ENCODE measurements at regions not wholly inside any gene's neighbourhood (a gene's known extent, or its start where the extent isn't known, plus 50 kb on each side); places are given as distances from the start of the nearest gene placed in this dataset.

GRCh38 chr18:60812921-60813320 is 440.3 kb upstream of the MC4R start:
- Histone ChIP-seq H3K36me3 (ENCODE audit: control insufficient read depth, insufficient read depth, low read length) (no peaks in the 10 kb centered on the region), H3K27me3 (ENCODE audit: control insufficient read depth, insufficient read depth, low read length) (no peaks in the 10 kb centered on the region), H3K9me3 (replicated peaks; ENCODE audit: control insufficient read depth, low read depth, low read length) (no peaks in the 10 kb centered on the region), H3K4me3 (ENCODE audit: low read length) (no peak overlapping the region), H3K4me1 (ENCODE audit: control insufficient read depth, insufficient read depth, low read length) (no peaks in the 10 kb centered on the region), H3K27ac (ENCODE audit: low read length) (no peak overlapping the region)
- no peak for DNase-seq
- no CpG with 5 or more reads among the region's 2 CpGs for WGBS (ENCODE audit: insufficient coverage)

GRCh38 chr18:60826346-60826745 is 453.8 kb upstream of the MC4R start:
- Histone ChIP-seq H3K4me3 (ENCODE audit: low read length) (no peak overlapping the region), H3K27ac (ENCODE audit: low read length) (no peak overlapping the region), H3K9me3 (replicated peaks; ENCODE audit: control insufficient read depth, low read depth, low read length) (no peaks in the 10 kb centered on the region), H3K27me3 (ENCODE audit: control insufficient read depth, insufficient read depth, low read length) (no peaks in the 10 kb centered on the region), H3K4me1 (ENCODE audit: control insufficient read depth, insufficient read depth, low read length) (no peaks in the 10 kb centered on the region), H3K36me3 (ENCODE audit: control insufficient read depth, insufficient read depth, low read length) (no peaks in the 10 kb centered on the region)
- no CpG with 5 or more reads among the region's 2 CpGs for WGBS (ENCODE audit: insufficient coverage)
- no peak for DNase-seq

DNA sequence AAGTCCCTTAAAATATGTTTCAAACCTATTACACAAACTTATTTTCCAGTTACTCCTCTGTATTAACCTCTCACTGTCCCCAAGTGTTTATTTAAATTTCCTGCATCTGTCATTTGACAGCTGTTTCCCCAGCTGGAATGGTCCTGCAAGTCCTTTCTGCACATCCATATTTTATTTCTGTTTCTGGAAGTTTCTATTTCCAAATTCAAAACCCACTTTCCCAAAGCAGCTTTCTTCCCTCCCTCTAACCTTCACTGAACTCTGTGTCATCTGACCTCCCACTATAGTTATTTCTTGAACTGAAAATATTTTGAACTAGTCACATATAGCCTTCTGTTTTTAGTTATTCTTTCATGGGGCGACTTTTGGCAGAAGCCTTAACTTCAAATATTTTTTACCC is 459.4 kb upstream of the MC4R start:
- DNase-seq, result peak; percentile 88
- WGBS (ENCODE audit: insufficient coverage), result no CpG with 5 or more reads among the region's 1 CpG

GRCh38 chr18:60838677-60839076 is 466.1 kb upstream of the MC4R start:
- no peak for DNase-seq
- Histone ChIP-seq H3K4me1 (ENCODE audit: control insufficient read depth, insufficient read depth, low read length) (no peaks in the 10 kb centered on the region), H3K36me3 (ENCODE audit: control insufficient read depth, insufficient read depth, low read length) (no peaks in the 10 kb centered on the region), H3K9me3 (replicated peaks; ENCODE audit: control insufficient read depth, low read depth, low read length) (peaks cover 1% of the 10 kb centered on the region), H3K27ac (ENCODE audit: low read length) (no peak overlapping the region), H3K27me3 (ENCODE audit: control insufficient read depth, insufficient read depth, low read length) (no peaks in the 10 kb centered on the region), H3K4me3 (ENCODE audit: low read length) (no peak overlapping the region)

More for the DNA sequence above, 459.4 kb upstream of the MC4R start:
- Histone ChIP-seq H3K4me3 (ENCODE audit: low read length) (no peak overlapping the region), H3K4me1 (ENCODE audit: control insufficient read depth, insufficient read depth, low read length) (no peaks in the 10 kb centered on the region), H3K36me3 (ENCODE audit: control insufficient read depth, insufficient read depth, low read length) (no peaks in the 10 kb centered on the region), H3K27me3 (ENCODE audit: control insufficient read depth, insufficient read depth, low read length) (no peaks in the 10 kb centered on the region), H3K27ac (ENCODE audit: low read length) (no peak overlapping the region), H3K9me3 (replicated peaks; ENCODE audit: control insufficient read depth, low read depth, low read length) (no peaks in the 10 kb centered on the region)

- Histone ChIP-seq H3K4me3 (ENCODE audit: low read length) (no peak overlapping the region), H3K4me1 (ENCODE audit: control insufficient read depth, insufficient read depth, low read length) (no peaks in the 10 kb centered on the region), H3K27ac (ENCODE audit: low read length) (no peak overlapping the region), H3K36me3 (ENCODE audit: control insufficient read depth, insufficient read depth, low read length) (no peaks in the 10 kb centered on the region), H3K9me3 (replicated peaks; ENCODE audit: control insufficient read depth, low read depth, low read length) (peaks cover 2% of the 10 kb centered on the region), H3K27me3 (ENCODE audit: control insufficient read depth, insufficient read depth, low read length) (no peaks in the 10 kb centered on the region)
- DNase-seq, result no peak
- WGBS (ENCODE audit: insufficient coverage), result 61% methylated on average over 3 of the region's 6 CpGs
Observed at GRCh38 chr18:60846396-60846795, 473.8 kb upstream of the MC4R start.

DNA sequence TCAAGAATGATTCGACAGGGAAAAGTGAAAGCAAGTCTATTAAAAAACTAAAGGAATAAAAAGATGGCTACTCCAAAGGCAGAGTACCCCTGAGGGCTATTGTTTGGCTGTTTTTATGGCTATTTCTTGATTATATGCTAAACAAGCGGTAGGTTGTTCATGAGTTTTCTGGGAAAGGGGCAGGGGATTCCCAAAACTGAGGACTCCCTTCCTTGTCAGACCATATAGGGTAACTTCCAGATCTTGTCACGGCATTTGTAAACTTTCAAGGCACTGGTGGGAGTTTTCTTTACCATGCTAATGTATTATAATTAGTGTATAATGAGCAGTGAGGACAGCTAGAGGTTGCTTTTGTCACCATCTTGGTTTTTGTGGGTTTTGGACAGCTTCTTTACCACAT is 474.9 kb upstream of the MC4R start:
- H3K4me1 ChIP-seq (ENCODE audit: control insufficient read depth, insufficient read depth, low read length), result no peaks in the 10 kb centered on the region

GRCh38 chr18:60861575-60861974 is 471.7 kb upstream of the CDH20 start:
- no peak for DNase-seq
- no peak overlapping the region for H3K27ac ChIP-seq (ENCODE audit: low read length)
- no peaks in the 10 kb centered on the region for H3K9me3 ChIP-seq (replicated peaks; ENCODE audit: control insufficient read depth, low read depth, low read length)
- H3K27me3 ChIP-seq (ENCODE audit: control insufficient read depth, insufficient read depth, low read length), result no peaks in the 10 kb centered on the region
- H3K4me1 ChIP-seq (ENCODE audit: control insufficient read depth, insufficient read depth, low read length), result no peaks in the 10 kb centered on the region
- no peak overlapping the region for H3K4me3 ChIP-seq (ENCODE audit: low read length)
- no peaks in the 10 kb centered on the region for H3K36me3 ChIP-seq (ENCODE audit: control insufficient read depth, insufficient read depth, low read length)

More for the DNA sequence above, 474.9 kb upstream of the MC4R start:
- WGBS (ENCODE audit: insufficient coverage), result 43% methylated on average over 1 of the region's 3 CpGs
- Histone ChIP-seq H3K36me3 (ENCODE audit: control insufficient read depth, insufficient read depth, low read length) (no peaks in the 10 kb centered on the region), H3K9me3 (replicated peaks; ENCODE audit: control insufficient read depth, low read depth, low read length) (peaks cover 2% of the 10 kb centered on the region), H3K27me3 (ENCODE audit: control insufficient read depth, insufficient read depth, low read length) (no peaks in the 10 kb centered on the region), H3K4me3 (ENCODE audit: low read length) (no peak overlapping the region), H3K27ac (ENCODE audit: low read length) (no peak overlapping the region)
- DNase-seq, result no peak

DNA sequence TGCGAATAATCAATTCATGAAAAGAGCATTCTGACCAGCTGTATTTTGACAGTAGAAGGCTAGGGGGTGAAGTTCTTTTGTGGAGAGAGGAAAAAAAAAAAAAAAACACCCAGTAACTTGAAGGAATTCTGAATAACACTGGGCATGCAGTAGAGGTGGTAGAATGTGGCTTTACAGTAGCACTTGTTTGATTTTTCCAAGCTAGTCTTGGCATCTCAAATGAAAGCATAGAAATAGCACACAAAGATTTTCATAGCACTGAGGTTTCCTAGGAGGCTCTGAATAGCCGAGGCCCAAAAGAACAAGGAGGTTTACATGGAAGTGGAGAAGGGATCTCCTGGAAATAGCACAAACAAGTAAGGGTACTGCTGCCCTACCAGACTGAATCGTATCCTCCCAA is 470.2 kb upstream of the CDH20 start:
- no CpG with 5 or more reads among the region's 3 CpGs for WGBS (ENCODE audit: insufficient coverage)
- Histone ChIP-seq H3K27ac (ENCODE audit: low read length) (no peak overlapping the region), H3K27me3 (ENCODE audit: control insufficient read depth, insufficient read depth, low read length) (no peaks in the 10 kb centered on the region), H3K4me3 (ENCODE audit: low read length) (no peak overlapping the region), H3K9me3 (replicated peaks; ENCODE audit: control insufficient read depth, low read depth, low read length) (no peaks in the 10 kb centered on the region), H3K36me3 (ENCODE audit: control insufficient read depth, insufficient read depth, low read length) (no peaks in the 10 kb centered on the region), H3K4me1 (ENCODE audit: control insufficient read depth, insufficient read depth, low read length) (no peaks in the 10 kb centered on the region)
- DNase-seq, result no peak

DNA sequence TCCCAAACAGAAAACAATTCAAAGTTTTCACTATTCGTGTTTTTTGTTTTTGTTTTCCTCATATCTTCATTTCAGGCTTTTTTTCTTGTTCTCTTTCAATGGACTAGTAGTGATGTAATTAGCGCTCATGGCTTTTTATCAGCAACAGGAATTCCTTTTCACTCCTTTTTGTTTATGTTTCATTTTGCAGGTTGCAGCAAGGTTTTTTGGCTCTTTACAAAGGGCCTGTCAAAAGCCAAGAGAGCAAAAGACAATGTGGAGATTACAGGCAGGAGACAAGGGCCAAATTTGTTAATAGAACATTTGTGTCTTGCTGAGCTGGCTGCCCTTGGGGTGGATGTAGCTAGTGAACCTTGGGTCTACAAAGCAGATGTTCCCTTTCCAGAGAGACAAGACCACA is 467.4 kb upstream of the CDH20 start:
- Histone ChIP-seq H3K27ac (ENCODE audit: low read length) (no peak overlapping the region), H3K4me3 (ENCODE audit: low read length) (no peak overlapping the region), H3K9me3 (replicated peaks; ENCODE audit: control insufficient read depth, low read depth, low read length) (no peaks in the 10 kb centered on the region), H3K36me3 (ENCODE audit: control insufficient read depth, insufficient read depth, low read length) (no peaks in the 10 kb centered on the region), H3K4me1 (ENCODE audit: control insufficient read depth, insufficient read depth, low read length) (no peaks in the 10 kb centered on the region), H3K27me3 (ENCODE audit: control insufficient read depth, insufficient read depth, low read length) (no peaks in the 10 kb centered on the region)
- WGBS (ENCODE audit: insufficient coverage), result no CpG with 5 or more reads among the region's 2 CpGs
- no peak for DNase-seq

GRCh38 chr18:60870261-60871153 is 462.7 kb upstream of the CDH20 start:
- DNase-seq, result peak; percentile 61
- no peak overlapping the region for H3K27ac ChIP-seq (ENCODE audit: low read length)
- no CpG with 5 or more reads among the region's 2 CpGs for WGBS (ENCODE audit: insufficient coverage)
- H3K9me3 ChIP-seq (replicated peaks; ENCODE audit: control insufficient read depth, low read depth, low read length), result no peaks in the 10 kb centered on the region
- no peaks in the 10 kb centered on the region for H3K36me3 ChIP-seq (ENCODE audit: control insufficient read depth, insufficient read depth, low read length)
- H3K4me1 ChIP-seq (ENCODE audit: control insufficient read depth, insufficient read depth, low read length), result no peaks in the 10 kb centered on the region
- no peaks in the 10 kb centered on the region for H3K27me3 ChIP-seq (ENCODE audit: control insufficient read depth, insufficient read depth, low read length)
- H3K4me3 ChIP-seq (ENCODE audit: low read length), result no peak overlapping the region

DNA sequence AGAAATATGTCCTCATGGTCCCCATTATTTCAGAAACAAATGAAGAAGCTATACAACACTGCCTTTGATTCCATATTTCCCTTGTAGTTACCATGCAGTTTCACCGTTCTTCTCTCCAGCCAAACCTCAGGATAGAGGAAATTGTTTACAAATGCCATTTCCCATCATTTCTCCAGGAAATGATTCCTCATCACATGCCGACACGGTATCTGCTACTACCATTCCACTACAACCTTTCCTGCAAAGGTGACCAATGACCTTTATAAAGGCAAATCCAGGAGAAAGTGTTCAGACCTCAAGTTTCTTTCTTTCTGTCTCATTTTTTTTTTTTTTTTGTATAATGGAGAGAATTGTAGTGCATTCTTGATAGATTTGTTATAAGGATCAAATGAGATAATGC is 460.8 kb upstream of the CDH20 start:
- H3K4me1 ChIP-seq (ENCODE audit: control insufficient read depth, insufficient read depth, low read length), result no peaks in the 10 kb centered on the region
- H3K36me3 ChIP-seq (ENCODE audit: control insufficient read depth, insufficient read depth, low read length), result no peaks in the 10 kb centered on the region
- DNase-seq, result no peak
- no peak overlapping the region for H3K4me3 ChIP-seq (ENCODE audit: low read length)
- H3K27ac ChIP-seq (ENCODE audit: low read length), result no peak overlapping the region
- 63% methylated on average over 1 of the region's 3 CpGs for WGBS (ENCODE audit: insufficient coverage)
- no peaks in the 10 kb centered on the region for H3K9me3 ChIP-seq (replicated peaks; ENCODE audit: control insufficient read depth, low read depth, low read length)
- H3K27me3 ChIP-seq (ENCODE audit: control insufficient read depth, insufficient read depth, low read length), result no peaks in the 10 kb centered on the region

Data from muscle of leg (tissue), 3 donors.